Left lung (tissue), 4 donors: ENCODE measurements at regions not wholly inside any gene's neighbourhood (a gene's known extent, or its start where the extent isn't known, plus 50 kb on each side); places are given as distances from the start of the nearest gene placed in this dataset.

Experiments used
- ATAC-seq: fragments of 200-7000 bp; cut with Tn5 transposase; one replicate; pipeline ENCODE4 v1.9.1; 2020; ENCODE audit warnings: moderate library complexity
- DNase-seq, 4 donors: peaks; one replicate each; pipeline ENCODE4 v3.0.0-alpha.2; 2013 to 2020
- H3K27ac ChIP-seq, 2 donors: fragments of 200-600 bp; sonication (generic) in 1 of 2; one replicate each; pipeline versions ENCODE4 v1.5.0 to v1.8.0; 2020 to 2021
- H3K27me3 ChIP-seq, 2 donors: fragments of 200-600 bp; sonication (generic) in 1 of 2; one replicate each; pipeline versions ENCODE4 v1.5.0 to v1.8.0; 2020 to 2021
- H3K36me3 ChIP-seq, 2 donors: fragments of 200-600 bp; sonication (generic) in 1 of 2; one replicate each; pipeline versions ENCODE4 v1.5.0 to v1.8.0; 2020 to 2021
- H3K4me1 ChIP-seq, 2 donors: fragments of 200-600 bp; one replicate each; pipeline ENCODE4 v1.8.0; 2021
- H3K4me3 ChIP-seq, 2 donors: fragments of 200-600 bp; sonication (generic) in 1 of 2; one replicate each; pipeline versions ENCODE4 v1.5.0 to v1.8.0; 2020 to 2021; ENCODE audit warnings: mild to moderate bottlenecking in 1 of 2
- H3K9me3 ChIP-seq, 2 donors: fragments of 200-600 bp; sonication (generic) in 1 of 2; one replicate each; pipeline versions ENCODE4 v1.5.0 to v1.8.0; 2020 to 2021
- intact Hi-C, 2 donors: fragments of 100-400 bp; cut with DNase I; formaldehyde crosslinking; loops; one replicate each; pipeline versions ENCODE4 v1.11.2 to v1.14.2; 2022
- TF ChIP-seq, protein P1 (sequence below), 2 donors: fragments of 200-600 bp; sonication (generic) in 1 of 2; IDR thresholded peaks; one replicate each; pipeline versions ENCODE4 v1.5.0 to v1.8.0; 2021; ENCODE audit warnings: antibody characterized with exemption in 2 of 2
- donor health status: DM: no; HTN: yes; CAD: no.
- donor health status: DM: no; HTN: no; CAD: no.

DNA sequence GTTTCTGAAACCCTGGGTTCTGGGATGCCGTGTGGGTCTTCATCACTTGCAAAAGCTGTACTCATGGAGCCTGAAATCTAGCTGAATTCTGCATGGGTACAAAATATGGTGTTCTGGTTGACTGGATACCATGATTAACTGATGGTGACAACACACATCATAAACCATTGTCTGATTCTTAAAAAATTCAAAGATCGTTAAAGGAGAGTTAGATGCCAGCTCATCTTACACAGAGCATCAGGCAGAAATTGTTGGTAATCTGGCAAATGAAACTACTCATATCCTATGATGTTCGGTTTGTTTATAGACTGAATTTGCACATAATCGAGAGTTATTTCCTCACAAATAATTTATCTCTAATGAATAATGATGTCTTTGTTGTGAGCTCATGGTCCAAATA is 218.1 kb upstream of the PKN2 start:
- Histone ChIP-seq H3K4me3 (no peak overlapping the region), H3K27ac (no peak overlapping the region), H3K9me3 (peaks cover 0 to 13% of the 10 kb centered on the region in 2 donors), H3K36me3 (no peaks in the 10 kb centered on the region), H3K4me1 (peaks cover 0 to 3% of the 10 kb centered on the region in 2 donors), H3K27me3 (peaks cover 0 to 28% of the 10 kb centered on the region in 2 donors)
- ATAC-seq, result no peak
- intact Hi-C loops, result no loop called here
- TF ChIP-seq, protein P1, sequence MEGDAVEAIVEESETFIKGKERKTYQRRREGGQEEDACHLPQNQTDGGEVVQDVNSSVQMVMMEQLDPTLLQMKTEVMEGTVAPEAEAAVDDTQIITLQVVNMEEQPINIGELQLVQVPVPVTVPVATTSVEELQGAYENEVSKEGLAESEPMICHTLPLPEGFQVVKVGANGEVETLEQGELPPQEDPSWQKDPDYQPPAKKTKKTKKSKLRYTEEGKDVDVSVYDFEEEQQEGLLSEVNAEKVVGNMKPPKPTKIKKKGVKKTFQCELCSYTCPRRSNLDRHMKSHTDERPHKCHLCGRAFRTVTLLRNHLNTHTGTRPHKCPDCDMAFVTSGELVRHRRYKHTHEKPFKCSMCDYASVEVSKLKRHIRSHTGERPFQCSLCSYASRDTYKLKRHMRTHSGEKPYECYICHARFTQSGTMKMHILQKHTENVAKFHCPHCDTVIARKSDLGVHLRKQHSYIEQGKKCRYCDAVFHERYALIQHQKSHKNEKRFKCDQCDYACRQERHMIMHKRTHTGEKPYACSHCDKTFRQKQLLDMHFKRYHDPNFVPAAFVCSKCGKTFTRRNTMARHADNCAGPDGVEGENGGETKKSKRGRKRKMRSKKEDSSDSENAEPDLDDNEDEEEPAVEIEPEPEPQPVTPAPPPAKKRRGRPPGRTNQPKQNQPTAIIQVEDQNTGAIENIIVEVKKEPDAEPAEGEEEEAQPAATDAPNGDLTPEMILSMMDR (IDR thresholded peaks at IDR 0.05), result no peak
- DNase-seq, result peak in 2 of 4 donors; percentile 69 to 72

DNA sequence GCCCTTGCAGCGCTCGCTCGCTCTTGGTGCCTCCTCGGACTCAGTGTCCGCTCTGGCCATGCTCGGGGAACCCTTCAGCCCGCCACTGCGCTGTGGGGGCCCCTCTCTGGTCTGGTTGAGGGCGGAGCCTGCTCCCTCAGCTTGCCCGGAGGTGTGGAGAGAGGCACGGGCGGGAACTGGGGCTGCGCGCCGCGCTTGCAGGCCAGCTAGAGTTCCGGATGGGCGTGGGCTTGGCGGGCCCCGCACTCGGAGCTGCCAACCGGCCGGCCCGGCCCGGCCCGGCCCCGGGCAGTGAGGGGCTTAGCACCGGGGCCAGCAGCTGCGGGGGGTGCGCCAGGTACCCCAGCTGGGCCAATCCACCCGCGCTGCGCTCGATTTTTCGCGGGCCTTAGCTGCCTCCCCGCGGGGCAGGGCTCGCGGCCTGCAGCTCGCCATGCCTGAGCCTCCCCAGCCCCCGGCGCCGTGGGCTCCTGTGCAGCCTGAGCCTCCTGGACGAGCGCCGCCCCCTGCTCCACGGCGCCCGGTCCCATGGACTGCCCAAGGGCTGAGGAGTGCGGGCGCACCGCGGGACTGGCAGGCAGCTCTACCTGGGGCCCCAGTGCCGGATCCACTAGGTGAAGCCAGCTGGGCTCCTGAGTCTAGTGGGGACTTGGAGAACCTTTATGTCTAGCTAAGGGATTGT is 217.0 kb upstream of the PKN2 start:
- Histone ChIP-seq H3K27me3 (peaks cover 0 to 17% of the 10 kb centered on the region in 2 donors), H3K27ac (no peak overlapping the region), H3K9me3 (peaks cover 0 to 13% of the 10 kb centered on the region in 2 donors), H3K4me1 (peaks cover 0 to 3% of the 10 kb centered on the region in 2 donors), H3K4me3 (no peak overlapping the region), H3K36me3 (no peaks in the 10 kb centered on the region)
- intact Hi-C loops, result no loop called here
- DNase-seq (peak in 1 of 4 donors; percentile 77), ATAC-seq (no peak)
- TF ChIP-seq, protein P1 (IDR thresholded peaks at IDR 0.05), result no peak

DNA sequence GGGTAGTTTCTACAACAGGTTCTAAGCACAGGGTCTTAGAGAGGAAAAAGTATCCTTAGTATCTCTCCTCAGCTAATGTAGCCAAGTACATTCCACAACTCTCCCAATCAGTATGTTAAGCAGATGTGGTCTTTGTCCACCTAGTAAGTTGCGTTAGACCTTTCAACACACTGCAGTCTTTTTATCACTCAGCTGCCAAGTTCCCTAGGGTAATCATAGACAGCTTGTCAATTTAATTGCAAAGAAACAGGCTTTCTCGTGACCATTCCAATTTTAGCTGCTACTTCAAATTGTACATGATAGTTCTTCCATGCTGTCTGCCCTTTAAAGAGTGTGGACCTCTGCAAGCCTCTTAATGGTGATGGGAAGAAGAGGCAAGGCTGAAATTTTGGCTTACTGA is 211.8 kb upstream of the PKN2 start:
- ATAC-seq, result no peak

DNA sequence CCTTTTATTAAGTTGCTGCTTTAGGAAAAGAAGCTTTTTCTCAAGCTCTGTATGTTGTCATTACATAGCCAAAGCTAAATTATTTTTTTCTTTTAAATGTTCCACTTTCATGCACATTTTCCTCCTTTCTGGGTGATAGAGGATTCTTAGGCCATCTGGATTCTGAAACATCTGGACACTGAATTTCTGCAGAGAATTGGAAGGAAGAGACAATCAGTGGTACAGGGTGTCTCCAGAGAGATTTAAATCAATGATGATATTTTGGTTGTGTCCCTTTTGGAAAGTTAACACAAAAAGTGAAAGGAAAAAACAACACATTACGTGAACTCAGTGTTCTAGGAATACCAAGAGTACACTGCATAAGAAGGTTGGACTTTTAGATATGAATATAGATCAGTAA is 211.4 kb upstream of the PKN2 start:
- intact Hi-C loops, result no loop called here
- TF ChIP-seq, protein P1 (IDR thresholded peaks at IDR 0.05), result no peak
- H3K27ac ChIP-seq, result no peak overlapping the region
- H3K9me3 ChIP-seq, result peaks cover 0 to 3% of the 10 kb centered on the region in 2 donors
- DNase-seq (no peak), ATAC-seq (no peak)
- H3K4me1 ChIP-seq, result no peaks in the 10 kb centered on the region
- H3K4me3 ChIP-seq, result no peak overlapping the region
- no peaks in the 10 kb centered on the region for H3K36me3 ChIP-seq
- H3K27me3 ChIP-seq, result no peaks in the 10 kb centered on the region

More for the DNA sequence above, 211.8 kb upstream of the PKN2 start:
- Histone ChIP-seq H3K9me3 (peaks cover 0 to 7% of the 10 kb centered on the region in 2 donors), H3K27me3 (no peaks in the 10 kb centered on the region), H3K27ac (no peak overlapping the region), H3K36me3 (no peaks in the 10 kb centered on the region), H3K4me3 (no peak overlapping the region), H3K4me1 (no peaks in the 10 kb centered on the region)
- no peak for DNase-seq
- intact Hi-C loops, result no loop called here
- TF ChIP-seq, protein P1 (IDR thresholded peaks at IDR 0.05), result no peak

DNA sequence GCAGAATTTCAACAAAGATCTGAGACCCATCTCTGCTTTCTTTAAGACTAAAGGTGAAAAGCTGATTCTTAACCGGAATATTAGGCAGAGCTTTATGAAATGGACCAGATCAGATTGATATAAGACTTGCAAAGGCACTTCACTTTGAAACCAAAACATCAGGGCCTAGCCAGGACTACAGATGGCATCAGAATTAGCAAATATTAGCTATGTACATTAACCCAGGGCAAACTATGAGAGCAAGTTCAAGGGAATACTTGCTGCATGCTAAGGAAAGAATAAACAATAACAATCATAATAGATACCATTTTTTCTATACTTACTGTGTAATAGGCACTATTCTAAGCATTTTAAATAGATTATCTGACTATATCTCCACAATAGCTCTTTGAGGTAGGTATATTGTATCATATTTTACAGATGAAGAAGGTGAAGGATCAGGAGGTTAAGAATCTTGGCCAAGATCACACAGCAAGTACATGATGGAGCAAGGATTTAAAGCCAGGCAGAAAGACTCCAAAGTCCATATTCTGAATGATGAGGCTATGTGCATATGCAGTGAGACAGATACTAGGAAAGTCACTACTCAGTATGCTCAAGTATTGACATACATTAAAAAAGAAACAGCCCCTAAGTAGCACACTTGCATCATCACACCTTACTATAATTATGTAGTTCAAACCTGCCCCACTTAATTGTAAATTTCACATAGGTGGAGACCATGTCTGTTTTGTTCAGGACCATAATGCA is 209.3 kb upstream of the PKN2 start:
- intact Hi-C loops, result no loop called here
- H3K27me3 ChIP-seq, result no peaks in the 10 kb centered on the region
- ATAC-seq (no peak), DNase-seq (no peak)
- H3K4me1 ChIP-seq, result no peaks in the 10 kb centered on the region
- H3K27ac ChIP-seq, result no peak overlapping the region
- H3K4me3 ChIP-seq, result no peak overlapping the region
- TF ChIP-seq, protein P1 (IDR thresholded peaks at IDR 0.05), result no peak
- no peaks in the 10 kb centered on the region for H3K9me3 ChIP-seq
- H3K36me3 ChIP-seq, result no peaks in the 10 kb centered on the region
